Neural progenitor cell (in vitro differentiated cells): ENCODE measurements at regions not wholly inside any gene's neighbourhood (a gene's known extent, or its start where the extent isn't known, plus 50 kb on each side); places are given as distances from the start of the nearest gene placed in this dataset.
"Not testable (repeated sequence)": the region's sequence is repeated elsewhere in the genome, so short reads cannot be mapped to it uniquely, and the experiment has no call there.

Source experiments
- DNase-seq: peaks from one replicate; pipeline ENCODE4 v3.0.0-alpha.2; 2016; ENCODE audit warnings: low spot score
- H2AFZ ChIP-seq: fragments of 200-600 bp; sonication (generic); replicated peaks from 2 replicates; pipeline ENCODE4 v1.6.1; 2016; ENCODE audit warnings: antibody characterized with exemption
- H3F3A ChIP-seq: fragments of 200-600 bp; sonication (generic); 2 replicates; pipeline ENCODE4 v1.6.1; 2016; ENCODE audit warnings: antibody characterized with exemption, low read depth
- H3K27ac ChIP-seq: fragments of 200-600 bp; sonication (generic); 2 replicates; pipeline ENCODE4 v1.5.1; 2016; ENCODE audit warnings: mild to moderate bottlenecking
- H3K27me3 ChIP-seq: fragments of 200-600 bp; sonication (generic); 2 replicates; pipeline ENCODE4 v1.6.1; 2016; ENCODE audit warnings: mild to moderate bottlenecking, moderate library complexity
- H3K36me3 ChIP-seq: fragments of 200-600 bp; sonication (generic); 2 replicates; pipeline ENCODE4 v1.5.1; 2016
- H3K4me1 ChIP-seq: fragments of 200-600 bp; sonication (generic); 2 replicates; pipeline ENCODE4 v1.6.1; 2016; ENCODE audit warnings: mixed run types
- H3K4me2 ChIP-seq: fragments of 200-600 bp; sonication (generic); 2 replicates; pipeline ENCODE4 v1.6.1; 2016
- H3K4me3 ChIP-seq: fragments of 200-600 bp; sonication (generic); 2 replicates; pipeline ENCODE4 v1.5.1; 2016
- H3K79me2 ChIP-seq: fragments of 200-600 bp; sonication (generic); 2 replicates; pipeline ENCODE4 v1.6.1; 2016; ENCODE audit warnings: low read depth
- H3K9ac ChIP-seq: fragments of 200-600 bp; sonication (generic); 2 replicates; pipeline ENCODE4 v1.6.1; 2016
- H3K9me3 ChIP-seq: fragments of 200-600 bp; sonication (generic); 2 replicates; pipeline ENCODE4 v1.5.1; 2016; ENCODE audit warnings: low read depth
- H4K20me1 ChIP-seq: fragments of 200-600 bp; sonication (generic); 2 replicates; pipeline ENCODE4 v1.6.1; 2016; ENCODE audit warnings: low read depth
- H3K27ac Mint-ChIP-seq: 3 replicates; pipeline ENCODE4 v1.8.0; 2021; ENCODE audit warnings: mixed read lengths
- H3K27me3 Mint-ChIP-seq: 2 replicates; pipeline ENCODE4 v1.8.0; 2022; ENCODE audit warnings: low read depth, mild to moderate bottlenecking, inconsistent platforms, moderate library complexity, mixed read lengths; ENCODE audit not compliant: insufficient read depth
- H3K36me3 Mint-ChIP-seq: 3 replicates; pipeline ENCODE4 v1.8.0; 2021; ENCODE audit warnings: mixed read lengths
- H3K4me1 Mint-ChIP-seq: 3 replicates; pipeline ENCODE4 v1.8.0; 2021; ENCODE audit warnings: mixed read lengths
- H3K4me3 Mint-ChIP-seq: 3 replicates; pipeline ENCODE4 v1.8.0; 2021; ENCODE audit warnings: mild to moderate bottlenecking, moderate library complexity, mixed read lengths
- H3K9me3 Mint-ChIP-seq: 3 replicates; pipeline ENCODE4 v1.8.0; 2020; ENCODE audit warnings: mixed read lengths
- CTCF ChIP-seq: fragments of 200-600 bp; sonication (generic); IDR thresholded peaks from 2 replicates; pipeline ENCODE4 v1.5.1; 2017; ENCODE audit warnings: antibody characterized with exemption, mild to moderate bottlenecking
- EZH2 ChIP-seq: fragments of 200-600 bp; sonication (generic); IDR thresholded peaks from 2 replicates; pipeline ENCODE4 v1.6.1; 2017; ENCODE audit warnings: antibody characterized with exemption, mild to moderate bottlenecking, moderate library complexity
- EZH2phosphoT487 ChIP-seq: fragments of 200-600 bp; sonication (generic); IDR thresholded peaks from 2 replicates; pipeline ENCODE4 v1.6.1; 2017; ENCODE audit warnings: antibody characterized with exemption

- Mint-ChIP-seq H3K9me3 (no peaks in the 10 kb centered on the region), H3K4me3 (no peak overlapping the region), H3K27me3 (no peaks in the 10 kb centered on the region), H3K36me3 (no peaks in the 10 kb centered on the region), H3K4me1 (no peaks in the 10 kb centered on the region), H3K27ac (no peak overlapping the region)
- Histone ChIP-seq H3K79me2 (peaks cover 10% of the 10 kb centered on the region), H3K4me2 (no peak overlapping the region), H2AFZ (no peak overlapping the region), H4K20me1 (no peaks in the 10 kb centered on the region), H3K27me3 (no peaks in the 10 kb centered on the region), H3K9ac (no peak overlapping the region), H3K4me3 (no peak overlapping the region), H3K9me3 (no peaks in the 10 kb centered on the region), H3K4me1 (peaks cover 15% of the 10 kb centered on the region), H3F3A (peaks cover 7% of the 10 kb centered on the region), H3K27ac (no peak overlapping the region), H3K36me3 (peaks cover 3% of the 10 kb centered on the region)
- DNase-seq: no peak
- TF ChIP-seq EZH2phosphoT487 (no peak), CTCF (no peak), EZH2 (no peak)
Observed at GRCh38 chr7:13757841-13758240, 231.6 kb downstream of the ETV1 start.

- not testable (repeated sequence) for H3K4me3 Mint-ChIP-seq, H3K27me3 ChIP-seq, H3K4me1 ChIP-seq, H3K9me3 ChIP-seq, H3K9me3 Mint-ChIP-seq, H4K20me1 ChIP-seq, H3K27ac ChIP-seq, DNase-seq, H3K79me2 ChIP-seq, H3K27me3 Mint-ChIP-seq, H3K36me3 Mint-ChIP-seq, H3K4me2 ChIP-seq, H3K4me3 ChIP-seq, H3K36me3 ChIP-seq, H3F3A ChIP-seq, H3K9ac ChIP-seq, H3K4me1 Mint-ChIP-seq, H2AFZ ChIP-seq, H3K27ac Mint-ChIP-seq
Observed at GRCh38 chr7:13765853-13766252, 223.6 kb downstream of the ETV1 start.

GRCh38 chr7:13770305-13770704, 219.2 kb downstream of the ETV1 start:
- no peak overlapping the region for H3K9ac ChIP-seq
- Mint-ChIP-seq H3K27me3 (no peaks in the 10 kb centered on the region), H3K9me3 (peaks cover 2% of the 10 kb centered on the region), H3K36me3 (no peaks in the 10 kb centered on the region), H3K4me1 (no peaks in the 10 kb centered on the region), H3K4me3 (no peak overlapping the region), H3K27ac (no peak overlapping the region)
- H3K9me3 ChIP-seq: no peaks in the 10 kb centered on the region
- TF ChIP-seq CTCF (no peak), EZH2 (no peak), EZH2phosphoT487 (no peak)
- H3K36me3 ChIP-seq: no peaks in the 10 kb centered on the region
- H4K20me1 ChIP-seq: no peaks in the 10 kb centered on the region
- no peak overlapping the region for H3K4me2 ChIP-seq
- no peaks in the 10 kb centered on the region for H3K4me1 ChIP-seq
- no peak overlapping the region for H3K4me3 ChIP-seq
- H3K27ac ChIP-seq: no peak overlapping the region
- no peaks in the 10 kb centered on the region for H3K79me2 ChIP-seq
- no peak overlapping the region for H2AFZ ChIP-seq
- DNase-seq: no peak
- no peaks in the 10 kb centered on the region for H3K27me3 ChIP-seq
- no peaks in the 10 kb centered on the region for H3F3A ChIP-seq

GRCh38 chr7:13774976-13775375, 214.5 kb downstream of the ETV1 start:
- Mint-ChIP-seq H3K27me3 (no peaks in the 10 kb centered on the region), H3K27ac (no peak overlapping the region), H3K4me1 (no peaks in the 10 kb centered on the region), H3K9me3 (no peaks in the 10 kb centered on the region), H3K4me3 (no peak overlapping the region), H3K36me3 (no peaks in the 10 kb centered on the region)
- DNase-seq: no peak
- H3F3A ChIP-seq: no peaks in the 10 kb centered on the region
- H3K27ac ChIP-seq: no peak overlapping the region
- H3K36me3 ChIP-seq: no peaks in the 10 kb centered on the region
- H3K4me2 ChIP-seq: no peak overlapping the region
- H3K9ac ChIP-seq: no peak overlapping the region
- H3K4me1 ChIP-seq: no peaks in the 10 kb centered on the region
- no peak overlapping the region for H3K4me3 ChIP-seq
- no peaks in the 10 kb centered on the region for H3K27me3 ChIP-seq
- no peaks in the 10 kb centered on the region for H4K20me1 ChIP-seq
- H3K79me2 ChIP-seq: peaks cover 3% of the 10 kb centered on the region
- H3K9me3 ChIP-seq: no peaks in the 10 kb centered on the region
- no peak overlapping the region for H2AFZ ChIP-seq
- no peak for TF ChIP-seq EZH2
- TF ChIP-seq EZH2phosphoT487: no peak
- TF ChIP-seq CTCF: no peak
